ENCODE measurements at regions not wholly inside any gene's neighbourhood (a gene's known extent, or its start where the extent isn't known, plus 50 kb on each side); places are given as distances from the start of the nearest gene placed in this dataset.

GRCh38 chr6:95230071-95230740 lies 347.1 kb upstream of the MANEA start:
- intact Hi-C loops (cut with DNase I), result no loop called here
- no peak for ATAC-seq

GRCh38 chr6:95231416-95231815 lies 345.9 kb upstream of the MANEA start:
- intact Hi-C loops (cut with DNase I), result no loop called here
- no peak for DNase-seq (ENCODE audit: low spot score)
- ATAC-seq, result no peak

More at GRCh38 chr6:95230071-95230740, 347.1 kb upstream of the MANEA start:
- no peak for DNase-seq (ENCODE audit: low spot score)

- DNase-seq (ENCODE audit: low spot score), result no peak
- intact Hi-C loops (cut with DNase I), result no loop called here
- ATAC-seq, result no peak
Measured at GRCh38 chr6:95232446-95232845, 344.9 kb upstream of the MANEA start.

DNA sequence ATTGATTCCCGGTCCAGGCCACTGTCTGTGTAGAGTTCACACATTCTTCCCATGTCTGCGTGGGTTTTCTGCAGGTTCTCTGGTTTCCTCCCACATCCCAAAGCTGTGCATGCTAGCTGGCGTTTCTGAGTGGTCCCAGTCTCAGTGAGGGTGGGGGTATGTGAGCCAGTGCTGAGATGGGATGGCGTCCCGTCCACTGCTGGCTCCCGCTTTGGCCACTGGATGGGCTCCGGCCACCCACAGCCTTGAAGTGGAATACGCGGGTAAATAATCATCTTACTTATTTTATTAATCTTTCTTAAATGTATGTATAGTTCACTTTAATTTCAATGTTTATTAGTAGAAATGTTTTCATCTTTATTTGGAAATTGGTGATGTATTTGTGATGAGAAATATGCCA lies 343.5 kb upstream of the MANEA start:
- intact Hi-C loops (cut with DNase I), result no loop called here
- DNase-seq (ENCODE audit: low spot score), result no peak
- no peak for ATAC-seq

- DNase-seq (ENCODE audit: low spot score) (no peak), ATAC-seq (no peak)
- intact Hi-C loops (cut with DNase I), result no loop called here
Measured at GRCh38 chr6:95240514-95240913, 336.8 kb upstream of the MANEA start.

GRCh38 chr6:95242560-95242959 lies 334.8 kb upstream of the MANEA start:
- ATAC-seq (no peak), DNase-seq (ENCODE audit: low spot score) (no peak)
- intact Hi-C loops (cut with DNase I), result no loop called here

GRCh38 chr6:95243053-95243452 lies 334.3 kb upstream of the MANEA start:
- DNase-seq (ENCODE audit: low spot score), result no peak
- no peak for ATAC-seq
- intact Hi-C loops (cut with DNase I), result no loop called here

- ATAC-seq (no peak), DNase-seq (ENCODE audit: low spot score) (no peak)
- intact Hi-C loops (cut with DNase I), result no loop called here
Measured at GRCh38 chr6:95244751-95245150, 332.6 kb upstream of the MANEA start.

- no peak for DNase-seq (ENCODE audit: low spot score)
- ATAC-seq, result no peak
- intact Hi-C loops (cut with DNase I), result no loop called here
Measured at GRCh38 chr6:95248499-95248898, 328.8 kb upstream of the MANEA start.

DNA sequence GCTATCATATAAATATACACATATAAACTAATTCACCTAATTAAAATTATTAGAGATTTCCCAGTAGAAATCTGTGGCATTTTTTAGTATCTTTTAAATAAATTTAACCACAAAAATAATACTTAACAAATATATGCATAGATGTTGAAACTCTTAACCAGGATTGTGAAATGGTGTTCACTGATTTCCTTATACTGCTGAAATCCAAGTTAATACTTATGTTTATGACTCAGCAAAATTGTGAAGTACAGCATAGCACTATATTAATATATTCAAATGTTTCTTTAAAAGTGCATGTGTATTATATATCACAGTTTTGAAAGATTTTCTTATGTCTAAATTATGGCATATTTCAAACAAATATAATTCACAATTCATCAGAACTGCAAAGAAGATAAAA lies 328.2 kb upstream of the MANEA start:
- intact Hi-C loops (cut with DNase I), result no loop called here

GRCh38 chr6:95249661-95250060 lies 327.7 kb upstream of the MANEA start:
- intact Hi-C loops (cut with DNase I), result no loop called here
- DNase-seq (ENCODE audit: low spot score) (no peak), ATAC-seq (no peak)

More for the DNA sequence above, 328.2 kb upstream of the MANEA start:
- no peak for ATAC-seq
- no peak for DNase-seq (ENCODE audit: low spot score)

- DNase-seq (ENCODE audit: low spot score) (no peak), ATAC-seq (no peak)
- intact Hi-C loops (cut with DNase I), result no loop called here
Measured at GRCh38 chr6:95263840-95264239, 313.5 kb upstream of the MANEA start.

DNA sequence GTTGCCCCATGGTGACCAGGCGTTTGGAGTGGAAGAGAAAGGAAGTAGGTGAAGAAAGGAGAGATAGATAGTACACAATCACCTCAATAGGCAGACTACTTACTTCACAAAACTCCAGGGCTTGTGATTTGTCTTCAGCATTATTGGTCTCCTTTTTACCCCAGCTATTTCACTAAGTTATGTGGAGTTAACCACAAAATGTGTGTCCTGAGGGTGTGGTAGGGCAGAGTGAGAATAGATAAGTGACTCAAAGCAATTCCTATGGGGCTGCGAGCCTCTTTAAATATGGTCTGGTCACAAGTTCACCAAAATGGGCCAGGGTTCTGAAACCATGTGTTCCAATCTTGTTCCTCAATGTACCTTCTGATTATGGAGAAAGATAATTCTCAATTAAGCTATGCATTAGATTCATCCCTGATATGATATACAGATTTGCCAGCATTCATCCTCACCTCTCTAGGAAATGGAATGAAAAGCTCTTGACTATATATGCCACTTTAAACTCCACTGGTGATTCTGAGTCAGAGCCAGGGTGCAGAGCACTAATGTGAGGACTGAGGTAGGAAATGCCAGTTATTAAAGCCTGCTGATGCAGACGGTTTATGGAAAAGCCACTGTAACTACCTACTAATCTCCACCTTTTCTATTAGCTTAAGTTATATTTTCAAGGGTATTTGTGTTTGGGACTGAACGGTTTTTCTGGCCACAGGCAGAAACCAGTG lies 310.6 kb upstream of the MANEA start:
- ATAC-seq, result no peak
- DNase-seq (ENCODE audit: low spot score), result no peak
- intact Hi-C loops (cut with DNase I), result no loop called here

GRCh38 chr6:95274686-95275235 lies 302.6 kb upstream of the MANEA start:
- DNase-seq (ENCODE audit: low spot score) (no peak), ATAC-seq (no peak)
- intact Hi-C loops (cut with DNase I), result no loop called here

- intact Hi-C loops (cut with DNase I), result no loop called here
- ATAC-seq, result no peak
Measured at GRCh38 chr6:95279616-95280015, 297.7 kb upstream of the MANEA start.

DNA sequence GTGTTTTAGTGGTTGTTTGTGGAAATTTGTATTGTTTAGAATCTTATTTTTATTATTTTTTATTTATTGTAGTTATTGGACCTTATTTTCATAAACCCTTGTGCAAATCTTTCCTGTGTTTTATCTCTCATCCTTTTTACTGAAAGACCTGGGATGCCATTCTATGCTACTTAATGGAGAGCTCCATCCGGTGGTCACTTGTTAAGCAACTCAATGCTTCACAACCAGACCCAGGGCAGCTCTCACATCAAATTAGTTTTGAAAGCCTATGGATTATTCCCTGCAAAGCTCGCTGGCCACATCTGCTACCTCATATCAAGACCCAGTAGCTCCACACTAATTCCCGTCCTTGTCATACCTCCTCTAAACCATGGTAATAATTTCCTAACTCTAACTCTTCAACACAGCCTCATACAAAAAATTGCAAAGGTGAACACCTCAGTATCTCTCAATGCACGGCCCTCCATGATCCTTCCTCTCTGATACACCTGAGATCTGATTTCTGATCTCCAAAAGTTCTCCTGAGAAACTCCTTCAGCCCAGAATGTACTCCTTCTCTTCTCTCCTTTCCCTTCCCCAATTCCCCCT lies 296.6 kb upstream of the MANEA start:
- intact Hi-C loops (cut with DNase I), result no loop called here
- ATAC-seq, result no peak
- DNase-seq (ENCODE audit: low spot score), result no peak

More at GRCh38 chr6:95279616-95280015, 297.7 kb upstream of the MANEA start:
- no peak for DNase-seq (ENCODE audit: low spot score)

- intact Hi-C loops (cut with DNase I), result no loop called here
- ATAC-seq (no peak), DNase-seq (ENCODE audit: low spot score) (no peak)
Measured at GRCh38 chr6:95285881-95286280, 291.5 kb upstream of the MANEA start.

DNA sequence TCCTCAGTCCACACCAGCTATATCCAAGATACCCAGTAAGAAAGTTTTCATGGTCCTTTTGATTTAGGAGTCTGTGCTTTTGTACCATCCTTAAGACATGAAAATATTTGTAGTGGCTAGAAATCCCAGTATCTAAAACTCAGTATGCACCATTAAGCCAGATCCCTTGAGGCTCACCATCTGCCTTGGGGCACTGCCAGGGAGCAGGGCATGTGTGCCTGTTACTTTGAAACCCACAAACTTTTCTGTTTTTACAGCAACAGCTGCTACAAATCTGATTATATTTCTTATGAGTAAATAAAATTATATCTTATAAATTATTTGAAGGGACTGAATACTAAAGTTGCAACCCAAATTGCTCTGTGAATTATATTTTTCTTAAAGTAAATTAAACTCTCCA lies 290.5 kb upstream of the MANEA start:
- DNase-seq (ENCODE audit: low spot score) (no peak), ATAC-seq (no peak)
- intact Hi-C loops (cut with DNase I), result no loop called here

DNA sequence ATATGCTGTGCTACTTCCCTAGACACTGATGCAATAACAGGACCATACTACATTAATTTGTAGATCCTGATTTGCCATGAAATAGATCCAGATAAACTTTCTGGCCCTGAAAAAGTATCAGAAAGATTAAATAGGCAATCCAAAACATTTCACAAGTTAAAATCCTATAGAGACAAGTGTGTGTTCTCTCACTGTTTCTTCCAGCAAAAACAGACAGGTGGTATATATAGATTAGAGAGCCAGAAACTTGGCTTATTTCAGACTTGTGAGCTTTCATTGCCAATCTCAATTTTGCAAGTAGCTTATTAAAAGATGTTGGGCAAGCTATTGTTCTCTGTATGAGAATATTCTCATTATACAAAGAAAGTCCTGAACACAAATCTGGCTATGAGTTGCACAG lies 289.1 kb upstream of the MANEA start:
- intact Hi-C loops (cut with DNase I), result no loop called here
- ATAC-seq, result no peak
- no peak for DNase-seq (ENCODE audit: low spot score)

- intact Hi-C loops (cut with DNase I), result no loop called here
- no peak for ATAC-seq
- DNase-seq (ENCODE audit: low spot score), result no peak
Measured at GRCh38 chr6:95292011-95292410, 285.3 kb upstream of the MANEA start.

Data from sciatic nerve (tissue), 2 donors.